Hematopoietic multipotent progenitor cell treated with erythropoietin and hydrocortisone succinate and interleukin-3 and kit ligand, for 17 days (in vitro differentiated cells): ENCODE measurements at regions not wholly inside any gene's neighbourhood (a gene's known extent, or its start where the extent isn't known, plus 50 kb on each side); places are given as distances from the start of the nearest gene placed in this dataset.

Source experiments
- DNase-seq: peaks from one replicate; pipeline ENCODE4 v3.0.0-alpha.2; 2015; ENCODE audit warnings: low spot score

GRCh38 chr2:15793078-15793913 lies 147.1 kb upstream of the MYCN start:
- DNase-seq: no peak

GRCh38 chr2:15793978-15794377 lies 146.4 kb upstream of the MYCN start:
- DNase-seq: no peak

DNA sequence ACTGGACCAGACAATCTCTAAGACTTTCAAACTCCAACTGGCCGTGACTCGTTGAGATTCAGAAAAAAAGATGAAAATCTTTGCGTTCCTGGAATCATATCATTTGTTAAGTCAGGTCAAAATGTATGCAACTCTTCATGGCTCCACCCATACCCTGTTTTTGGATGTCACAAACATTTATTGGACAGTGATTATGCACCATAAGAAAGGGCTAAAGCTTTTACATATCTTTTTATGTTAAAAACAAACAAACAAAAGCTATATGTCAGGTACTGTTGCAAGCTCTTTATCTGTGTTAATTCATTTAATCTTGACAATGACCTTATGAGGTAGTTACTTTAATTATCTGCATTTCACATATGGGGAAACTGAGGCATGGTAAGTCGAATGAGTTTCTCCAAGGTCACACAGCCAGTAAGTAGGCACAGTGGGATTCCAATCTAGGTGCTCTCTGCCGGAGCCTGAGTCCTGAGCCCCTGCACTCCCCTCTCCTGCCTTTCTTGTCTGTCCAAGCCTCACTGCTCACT lies 145.7 kb upstream of the MYCN start:
- no peak for DNase-seq

GRCh38 chr2:15795426-15795825 lies 144.9 kb upstream of the MYCN start:
- DNase-seq: no peak

DNA sequence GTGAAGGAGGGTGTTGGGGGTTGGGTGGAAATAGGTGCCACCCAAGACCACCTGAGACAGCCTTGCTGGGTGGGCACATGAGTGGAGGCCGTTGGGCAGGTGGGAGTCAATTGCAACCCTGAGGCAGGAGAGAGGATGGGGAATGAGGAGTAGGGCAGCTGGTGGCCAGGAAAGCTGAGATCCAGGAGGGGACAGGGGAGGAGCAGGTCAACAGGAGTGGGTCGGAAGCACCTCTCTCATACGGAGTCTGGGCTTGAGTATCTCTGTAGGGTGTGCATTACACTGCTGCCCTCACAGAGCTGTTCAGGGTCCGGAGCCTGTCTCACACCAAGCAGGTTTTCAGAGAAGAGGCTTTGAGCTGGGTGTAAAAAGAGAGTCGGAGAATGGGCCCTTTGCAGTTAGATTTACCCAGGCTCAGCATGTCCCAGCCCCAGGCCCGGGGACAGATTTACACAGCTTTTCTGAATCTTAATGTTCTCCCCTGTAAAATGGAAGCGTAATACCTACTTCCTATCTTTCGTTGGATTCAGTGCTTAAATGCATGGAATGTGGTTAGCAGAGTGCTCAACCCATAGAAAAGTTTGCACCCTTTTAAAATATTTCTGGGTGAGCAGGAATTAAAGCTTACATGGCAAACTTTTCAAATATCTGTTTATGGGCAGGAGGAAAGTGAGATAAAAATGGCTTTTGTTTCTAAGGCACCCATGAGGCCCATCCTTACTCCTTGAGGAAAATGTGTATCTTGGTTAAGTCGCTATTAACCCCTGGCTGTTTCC lies 144.0 kb upstream of the MYCN start:
- no peak for DNase-seq

- DNase-seq: no peak
Measured at GRCh38 chr2:15797231-15797938, 143.0 kb upstream of the MYCN start.

- DNase-seq: no peak
Measured at GRCh38 chr2:15797939-15798281, 142.4 kb upstream of the MYCN start.

- DNase-seq: no peak
Measured at GRCh38 chr2:15798701-15799431, 141.5 kb upstream of the MYCN start.

GRCh38 chr2:15799432-15799827 lies 140.9 kb upstream of the MYCN start:
- no peak for DNase-seq

GRCh38 chr2:15800495-15801329 lies 139.6 kb upstream of the MYCN start:
- DNase-seq: no peak

DNA sequence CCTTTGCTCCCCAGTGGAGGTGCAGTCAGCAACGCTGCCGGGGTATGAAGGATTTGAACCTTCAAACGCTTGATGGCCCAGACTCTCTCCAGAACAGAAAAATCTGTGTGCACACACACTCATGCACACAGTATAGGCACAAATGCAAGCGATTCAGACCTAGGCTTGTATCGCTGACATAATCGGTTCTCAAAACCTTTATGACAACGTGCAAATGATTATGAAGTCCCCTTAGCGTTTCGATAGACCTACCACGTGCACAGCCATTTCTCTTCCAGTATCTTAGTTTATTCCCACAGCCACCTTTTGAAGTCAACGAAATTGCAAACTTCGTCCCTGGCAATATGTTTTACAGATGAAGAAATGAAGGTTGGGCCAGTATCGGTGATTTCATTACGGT lies 138.9 kb upstream of the MYCN start:
- no peak for DNase-seq

DNA sequence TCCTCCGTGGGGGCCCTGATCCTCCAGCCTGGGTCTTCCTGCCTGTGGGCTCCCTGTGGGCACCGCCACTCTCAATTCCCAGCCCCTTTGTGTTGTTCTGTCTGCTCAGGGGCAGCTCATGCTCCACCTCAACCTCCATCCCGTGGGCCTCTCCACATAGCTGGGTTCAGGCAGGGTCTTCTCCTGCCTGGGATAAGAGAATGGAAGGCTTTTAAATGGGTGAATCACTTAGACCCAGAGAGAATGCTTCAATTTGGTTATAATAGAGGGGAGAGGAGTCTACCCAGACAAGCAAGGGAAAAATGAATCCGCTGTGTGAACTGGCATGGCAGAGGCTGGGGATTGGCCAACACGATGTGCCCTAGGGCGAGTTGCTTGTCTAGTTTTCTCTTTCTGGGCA lies 138.4 kb upstream of the MYCN start:
- DNase-seq: no peak

- no peak for DNase-seq
Measured at GRCh38 chr2:15802657-15803542, 137.4 kb upstream of the MYCN start.

GRCh38 chr2:15803543-15804245 lies 136.7 kb upstream of the MYCN start:
- DNase-seq: no peak

GRCh38 chr2:15804246-15804619 lies 136.1 kb upstream of the MYCN start:
- DNase-seq: no peak

DNA sequence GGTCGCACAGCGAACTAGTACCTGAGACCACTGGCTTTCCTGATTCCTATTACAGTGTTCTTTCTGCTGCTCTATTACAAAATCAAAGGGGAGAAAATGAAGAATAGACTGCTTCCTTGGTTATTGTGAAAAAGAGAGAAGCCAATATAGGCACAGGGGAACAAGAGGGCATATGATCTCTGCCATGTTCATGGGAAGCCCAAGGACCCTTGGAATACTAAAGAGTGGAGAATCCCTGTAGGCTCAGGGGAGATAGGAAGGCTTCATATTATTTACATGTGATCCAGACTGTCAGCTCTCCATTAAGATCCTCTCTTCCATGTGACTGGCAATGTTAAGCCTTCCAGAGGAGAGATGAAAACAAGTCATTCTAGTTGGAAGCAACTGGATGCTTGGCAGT lies 135.7 kb upstream of the MYCN start:
- DNase-seq: no peak

DNA sequence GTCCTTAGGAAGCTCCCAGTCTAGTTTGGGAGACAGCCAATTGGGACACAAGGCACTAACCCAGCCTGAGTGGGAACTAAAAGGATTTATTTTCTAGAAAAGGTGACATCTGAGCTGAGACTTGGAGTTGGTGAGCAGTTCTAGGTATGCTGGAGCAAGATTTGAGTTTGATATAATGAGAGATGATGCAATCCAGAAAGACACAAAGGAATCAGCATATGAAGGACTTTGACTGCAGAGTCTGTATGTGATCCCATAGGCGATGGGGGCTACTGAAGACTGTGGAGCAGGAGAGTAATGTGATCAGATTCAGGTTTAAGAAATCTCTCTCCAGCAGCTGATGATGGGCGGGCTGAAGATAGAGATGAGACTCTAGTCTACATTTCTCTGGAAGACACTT lies 135.1 kb upstream of the MYCN start:
- no peak for DNase-seq

- DNase-seq: no peak
Measured at GRCh38 chr2:15805772-15806171, 134.6 kb upstream of the MYCN start.

GRCh38 chr2:15806801-15807417 lies 133.4 kb upstream of the MYCN start:
- DNase-seq: no peak
